ENCODE measurements at regions not wholly inside any gene's neighbourhood (a gene's known extent, or its start where the extent isn't known, plus 50 kb on each side); places are given as distances from the start of the nearest gene placed in this dataset.

GRCh38 chr2:176979981-176980710 lies 232.4 kb upstream of the HNRNPA3 start:
- H3K27ac ChIP-seq: no peak overlapping the region

GRCh38 chr2:176984987-176985386 lies 227.6 kb upstream of the HNRNPA3 start:
- H3K27me3 ChIP-seq (ENCODE audit: insufficient read depth, low read depth, severe bottlenecking): peaks cover 2% of the 10 kb centered on the region

More at GRCh38 chr2:176979981-176980710, 232.4 kb upstream of the HNRNPA3 start:
- no peak overlapping the region for H3K4me3 ChIP-seq (ENCODE audit: low read depth, low read length)
- DNase-seq: no peak
- H3K9me3 ChIP-seq (ENCODE audit: severe bottlenecking): no peaks in the 10 kb centered on the region
- H3K27me3 ChIP-seq (ENCODE audit: insufficient read depth, low read depth, severe bottlenecking): no peaks in the 10 kb centered on the region
- TF ChIP-seq CTCF (IDR thresholded peaks at IDR 0.05; ENCODE audit: low read depth, low read length): no peak
- no peaks in the 10 kb centered on the region for H3K36me3 ChIP-seq

GRCh38 chr2:176985871-176986270 lies 226.7 kb upstream of the HNRNPA3 start:
- no peak for TF ChIP-seq CTCF (IDR thresholded peaks at IDR 0.05; ENCODE audit: low read depth, low read length)
- no peak overlapping the region for H3K27ac ChIP-seq

More at GRCh38 chr2:176984987-176985386, 227.6 kb upstream of the HNRNPA3 start:
- H3K36me3 ChIP-seq: no peaks in the 10 kb centered on the region
- no peak overlapping the region for H3K4me3 ChIP-seq (ENCODE audit: low read depth, low read length)
- H3K27ac ChIP-seq: no peak overlapping the region
- no peak for TF ChIP-seq CTCF (IDR thresholded peaks at IDR 0.05; ENCODE audit: low read depth, low read length)
- H3K9me3 ChIP-seq (ENCODE audit: severe bottlenecking): no peaks in the 10 kb centered on the region
- DNase-seq: no peak

GRCh38 chr2:176986487-176986886 lies 226.1 kb upstream of the HNRNPA3 start:
- Histone ChIP-seq H3K4me3 (ENCODE audit: low read depth, low read length) (no peak overlapping the region), H3K27ac (no peak overlapping the region), H3K9me3 (ENCODE audit: severe bottlenecking) (no peaks in the 10 kb centered on the region), H3K36me3 (no peaks in the 10 kb centered on the region), H3K27me3 (ENCODE audit: insufficient read depth, low read depth, severe bottlenecking) (peaks cover 2% of the 10 kb centered on the region)
- no peak for DNase-seq
- no peak for TF ChIP-seq CTCF (IDR thresholded peaks at IDR 0.05; ENCODE audit: low read depth, low read length)

More at GRCh38 chr2:176985871-176986270, 226.7 kb upstream of the HNRNPA3 start:
- H3K4me3 ChIP-seq (ENCODE audit: low read depth, low read length): no peak overlapping the region
- peaks cover 2% of the 10 kb centered on the region for H3K27me3 ChIP-seq (ENCODE audit: insufficient read depth, low read depth, severe bottlenecking)
- no peak for DNase-seq
- no peaks in the 10 kb centered on the region for H3K36me3 ChIP-seq
- H3K9me3 ChIP-seq (ENCODE audit: severe bottlenecking): no peaks in the 10 kb centered on the region

- H3K27ac ChIP-seq: no peak overlapping the region
- peaks cover 6% of the 10 kb centered on the region for H3K9me3 ChIP-seq (ENCODE audit: severe bottlenecking)
- H3K36me3 ChIP-seq: no peaks in the 10 kb centered on the region
- H3K4me3 ChIP-seq (ENCODE audit: low read depth, low read length): no peak overlapping the region
- no peak for TF ChIP-seq CTCF (IDR thresholded peaks at IDR 0.05; ENCODE audit: low read depth, low read length)
- H3K27me3 ChIP-seq (ENCODE audit: insufficient read depth, low read depth, severe bottlenecking): peaks cover 2% of the 10 kb centered on the region
- DNase-seq: no peak
Measured at GRCh38 chr2:176991411-176991810, 221.2 kb upstream of the HNRNPA3 start.

Data from WERI-Rb-1 (cell line).